Hematopoietic multipotent progenitor cell treated with erythropoietin and hydrocortisone succinate and interleukin-3 and kit ligand, for 4 days (in vitro differentiated cells): ENCODE measurements at regions not wholly inside any gene's neighbourhood (a gene's known extent, or its start where the extent isn't known, plus 50 kb on each side); places are given as distances from the start of the nearest gene placed in this dataset.
"Not testable (repeated sequence)": the region's sequence is repeated elsewhere in the genome, so short reads cannot be mapped to it uniquely, and the experiment has no call there.

Experiments used
- DNase-seq: peaks from one replicate; pipeline ENCODE4 v3.0.0-alpha.2; 2015

GRCh38 chr2:125224830-125225229 is 1199.7 kb downstream of the CNTNAP5 start:
- DNase-seq = no peak

GRCh38 chr2:125227843-125228392 is 1202.8 kb downstream of the CNTNAP5 start:
- peak; percentile 1 for DNase-seq

GRCh38 chr2:125240870-125241269 is 1215.8 kb downstream of the CNTNAP5 start:
- DNase-seq = no peak

- no peak for DNase-seq
Measured at GRCh38 chr2:125243074-125243473, 1218.0 kb downstream of the CNTNAP5 start.

- no peak for DNase-seq
Measured at GRCh38 chr2:125254010-125254409, 1228.9 kb downstream of the CNTNAP5 start.

GRCh38 chr2:125259451-125259850 is 1234.4 kb downstream of the CNTNAP5 start:
- DNase-seq = no peak

GRCh38 chr2:125260366-125260930 is 1235.4 kb downstream of the CNTNAP5 start:
- not testable (repeated sequence) for DNase-seq

- DNase-seq = no peak
Measured at GRCh38 chr2:125264453-125264852, 1239.4 kb downstream of the CNTNAP5 start.

- no peak for DNase-seq
Measured at GRCh38 chr2:125267683-125268082, 1242.6 kb downstream of the CNTNAP5 start.

GRCh38 chr2:125272651-125273050 is 1247.6 kb downstream of the CNTNAP5 start:
- DNase-seq = no peak

GRCh38 chr2:125274718-125275117 is 1249.6 kb downstream of the CNTNAP5 start:
- DNase-seq = no peak

- DNase-seq = no peak
Measured at GRCh38 chr2:125280265-125280664, 1255.2 kb downstream of the CNTNAP5 start.

GRCh38 chr2:125281242-125281641 is 1256.2 kb downstream of the CNTNAP5 start:
- no peak for DNase-seq

GRCh38 chr2:125296742-125297141 is 1271.7 kb downstream of the CNTNAP5 start:
- peak; percentile 0 for DNase-seq

- no peak for DNase-seq
Measured at GRCh38 chr2:125310657-125311364, 1285.7 kb downstream of the CNTNAP5 start.

GRCh38 chr2:125312342-125312741 is 1287.3 kb downstream of the CNTNAP5 start:
- DNase-seq = no peak

- DNase-seq = no peak
Measured at GRCh38 chr2:125313806-125314205, 1288.7 kb downstream of the CNTNAP5 start.

- DNase-seq = no peak
Measured at GRCh38 chr2:125318740-125319139, 1293.7 kb downstream of the CNTNAP5 start.

- no peak for DNase-seq
Measured at GRCh38 chr2:125324273-125324672, 1299.2 kb downstream of the CNTNAP5 start.

- DNase-seq = no peak
Measured at GRCh38 chr2:125330133-125330532, 1305.0 kb downstream of the CNTNAP5 start.

GRCh38 chr2:125341353-125341752 is 1314.6 kb upstream of the GYPC start:
- no peak for DNase-seq

GRCh38 chr2:125353542-125353941 is 1302.4 kb upstream of the GYPC start:
- not testable (repeated sequence) for DNase-seq

GRCh38 chr2:125364192-125364983 is 1291.6 kb upstream of the GYPC start:
- peak; percentile 1 for DNase-seq

GRCh38 chr2:125364984-125365265 is 1291.0 kb upstream of the GYPC start:
- DNase-seq = no peak
